Cardiac fibroblast (primary cell): ENCODE measurements at regions not wholly inside any gene's neighbourhood (a gene's known extent, or its start where the extent isn't known, plus 50 kb on each side); places are given as distances from the start of the nearest gene placed in this dataset.
A peak's percentile ranks its signal among the peaks of the same experiment; 100 is the strongest.

Experiments
- DNase-seq, 2 donors: peaks; one replicate each; pipeline versions ENCODE4 v3.0.0 to v3.0.0-alpha.2; 2010; ENCODE audit warnings: low read depth in 2 of 2
- H3K4me3 ChIP-seq, 2 donors: replicated peaks in 1 of 2; 1 replicate in 1 of 2; 2 replicates in 1 of 2; pipeline ENCODE4 v1.5.1; 2011; ENCODE audit warnings: low read depth in 2 of 2, low read length in 2 of 2, mild to moderate bottlenecking in 2 of 2, moderate library complexity in 1 of 2
- CTCF ChIP-seq: IDR thresholded peaks from one replicate; pipeline ENCODE4 v1.5.1; 2011; ENCODE audit warnings: low read depth, mild to moderate bottlenecking, low read length, inconsistent platforms

DNA sequence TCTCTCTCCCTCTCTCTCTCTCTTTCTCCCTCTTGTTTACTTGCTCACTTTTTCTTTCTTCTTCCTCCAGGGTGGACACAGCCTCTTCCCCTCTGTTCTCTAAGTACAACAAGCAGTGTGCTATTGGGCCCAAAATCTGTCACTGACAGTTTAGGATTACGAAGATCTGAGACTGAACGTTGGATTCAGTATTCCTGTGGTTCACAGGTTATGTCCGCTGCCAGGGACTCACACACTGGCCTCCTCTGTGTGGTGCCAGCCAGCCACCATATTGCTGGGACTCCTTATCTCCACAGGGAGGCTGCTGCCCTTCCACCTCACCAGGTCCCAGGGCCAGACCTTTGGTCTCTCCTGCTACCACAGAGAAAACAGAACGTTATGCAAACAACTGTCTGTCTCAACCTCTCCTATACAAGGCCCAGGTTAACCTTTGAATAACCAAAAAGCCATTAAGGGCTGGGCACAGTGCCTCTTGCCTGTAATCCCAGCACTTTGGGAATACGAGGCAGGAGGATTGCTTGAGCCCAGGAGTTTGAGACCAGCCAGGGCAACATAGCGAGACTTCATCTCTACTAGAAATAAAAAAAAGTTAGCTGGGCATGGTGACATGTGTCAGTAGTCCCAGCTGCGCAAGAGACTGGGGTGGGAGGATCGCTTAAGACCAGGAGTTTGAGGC is 171.9 kb upstream of the RAB4A start:
- DNase-seq: no peak
- no peak overlapping the region for H3K4me3 ChIP-seq
- TF ChIP-seq CTCF: no peak

DNA sequence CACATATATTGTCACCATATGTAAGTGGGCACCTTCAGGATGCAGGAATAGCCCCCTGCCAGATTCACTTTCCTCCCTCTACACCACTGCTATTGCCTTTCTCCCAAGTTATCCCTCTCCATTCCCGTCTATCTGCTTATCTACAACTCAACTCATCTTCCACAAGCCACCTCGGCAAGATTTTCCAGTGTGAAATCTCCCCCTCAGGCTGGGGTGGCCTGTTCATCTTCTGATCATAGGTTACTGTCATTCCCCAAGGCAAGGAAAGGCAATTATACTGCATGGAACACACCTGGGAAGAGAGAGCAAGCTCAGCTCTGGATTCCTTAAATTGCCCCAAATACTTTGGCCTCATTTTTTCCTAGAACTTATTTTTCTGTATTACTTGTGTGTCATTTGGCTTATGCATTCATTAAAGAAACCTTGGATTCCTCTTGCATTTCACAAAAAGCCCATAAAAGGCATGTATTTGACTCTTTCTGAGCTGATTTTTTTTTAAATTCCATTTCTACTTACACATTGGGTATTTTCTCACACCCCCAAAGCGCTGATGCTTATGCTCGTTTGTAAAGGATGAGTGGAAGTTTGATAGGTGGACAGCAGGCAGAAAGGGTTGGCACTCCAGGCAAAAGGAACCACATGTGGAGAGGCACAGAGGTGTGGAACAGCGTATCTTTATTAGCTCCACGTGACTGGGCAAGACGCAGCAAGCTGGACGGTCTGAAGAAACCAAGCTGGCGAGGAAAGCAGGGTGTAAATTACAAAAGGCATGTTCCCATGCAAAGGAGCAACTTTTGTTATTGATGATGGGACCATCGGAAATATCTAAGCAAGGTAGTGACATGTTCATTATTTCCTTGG is 169.7 kb upstream of the RAB4A start:
- H3K4me3 ChIP-seq: no peak overlapping the region
- no peak for DNase-seq
- TF ChIP-seq CTCF: no peak

GRCh38 chr1:229102741-229103391 is 168.0 kb upstream of the RAB4A start:
- TF ChIP-seq CTCF: no peak
- peak in 1 of 2 donors; percentile 21 for DNase-seq
- H3K4me3 ChIP-seq: no peak overlapping the region

- no peak for TF ChIP-seq CTCF
- H3K4me3 ChIP-seq: no peak overlapping the region
- no peak for DNase-seq
These were observed 166.3 kb upstream of the RAB4A start for GRCh38 chr1:229104654-229105053.

GRCh38 chr1:229105109-229105508 is 165.8 kb upstream of the RAB4A start:
- DNase-seq: no peak
- TF ChIP-seq CTCF: no peak
- H3K4me3 ChIP-seq: no peak overlapping the region

- no peak for TF ChIP-seq CTCF
- DNase-seq: no peak
These were observed 164.9 kb upstream of the RAB4A start for GRCh38 chr1:229105822-229106525.

More at GRCh38 chr1:229105822-229106525, 164.9 kb upstream of the RAB4A start:
- no peak overlapping the region for H3K4me3 ChIP-seq
